Fibroblast of lung (primary cell): ENCODE measurements at regions not wholly inside any gene's neighbourhood (a gene's known extent, or its start where the extent isn't known, plus 50 kb on each side); places are given as distances from the start of the nearest gene placed in this dataset.

Experiments used
- DNase-seq, 2 donors: peaks; one replicate each; pipeline versions ENCODE4 v3.0.0 to v3.0.0-alpha.2; 2010; ENCODE audit warnings: low read depth in 2 of 2
- H2AFZ ChIP-seq: 2 replicates; pipeline ENCODE4 v1.5.1; 2012; ENCODE audit warnings: low read length, control low read depth, inconsistent platforms
- H3K27ac ChIP-seq: 2 replicates; pipeline ENCODE4 v1.5.1; 2011; ENCODE audit warnings: low read length, control low read depth; ENCODE audit not compliant: insufficient read depth
- H3K27me3 ChIP-seq: 2 replicates; pipeline ENCODE4 v1.5.1; 2011; ENCODE audit warnings: mild to moderate bottlenecking, low read length; ENCODE audit not compliant: control insufficient read depth, insufficient read depth
- H3K36me3 ChIP-seq: 2 replicates; pipeline ENCODE4 v1.5.1; 2011; ENCODE audit warnings: low read length; ENCODE audit not compliant: control insufficient read depth, insufficient read depth
- H3K4me1 ChIP-seq: 2 replicates; pipeline ENCODE4 v1.5.1; 2011; ENCODE audit warnings: low read length; ENCODE audit not compliant: control insufficient read depth, insufficient read depth; ENCODE audit errors: extremely low read depth
- H3K4me2 ChIP-seq: 2 replicates; pipeline ENCODE4 v1.5.1; 2011; ENCODE audit warnings: low read length, control low read depth; ENCODE audit not compliant: insufficient read depth; ENCODE audit errors: extremely low read depth
- H3K4me3 ChIP-seq, 4 experiments: fragments of 200-600 bp in 1 of 4; sonication (generic) in 1 of 4; replicated peaks in 1 of 4; 2 replicates each; pipeline ENCODE4 v1.5.1; 2011 to 2016; ENCODE audit warnings: low read length in 4 of 4, low read depth in 3 of 4, mild to moderate bottlenecking in 3 of 4, control low read depth in 2 of 4, inconsistent platforms in 1 of 4, mixed read lengths in 1 of 4; ENCODE audit not compliant: insufficient read depth in 1 of 4; ENCODE audit errors: control extremely low read depth in 1 of 4
- H3K79me2 ChIP-seq: 2 replicates; pipeline ENCODE4 v1.5.1; 2012; ENCODE audit warnings: mild to moderate bottlenecking, low read length, inconsistent platforms; ENCODE audit not compliant: control insufficient read depth, insufficient read depth
- H3K9ac ChIP-seq: 2 replicates; pipeline ENCODE4 v1.5.1; 2011; ENCODE audit warnings: mild to moderate bottlenecking, low read length, control low read depth; ENCODE audit not compliant: insufficient read depth
- H3K9me3 ChIP-seq: 2 replicates; pipeline ENCODE4 v1.5.1; 2012; ENCODE audit warnings: low read depth, low read length; ENCODE audit not compliant: control insufficient read depth, insufficient read depth
- H4K20me1 ChIP-seq: 2 replicates; pipeline ENCODE4 v1.5.1; 2011; ENCODE audit warnings: low read length; ENCODE audit not compliant: control insufficient read depth, insufficient read depth; ENCODE audit errors: extremely low read depth
- EZH2 ChIP-seq: IDR thresholded peaks from 2 replicates; pipeline ENCODE4 v1.5.1; 2012; ENCODE audit warnings: low read length, control low read depth, mild to moderate bottlenecking; ENCODE audit errors: missing control alignments
- TF ChIP-seq, protein P1 (sequence below), 2 donors: IDR thresholded peaks in 1 of 2; conservative IDR thresholded peaks in 1 of 2; 1 replicate in 1 of 2; 2 replicates in 1 of 2; pipeline ENCODE4 v1.5.1; 2011 to 2012; ENCODE audit warnings: low read length in 2 of 2, control low read depth in 1 of 2, inconsistent platforms in 1 of 2, low read depth in 1 of 2, mild to moderate bottlenecking in 1 of 2

DNA sequence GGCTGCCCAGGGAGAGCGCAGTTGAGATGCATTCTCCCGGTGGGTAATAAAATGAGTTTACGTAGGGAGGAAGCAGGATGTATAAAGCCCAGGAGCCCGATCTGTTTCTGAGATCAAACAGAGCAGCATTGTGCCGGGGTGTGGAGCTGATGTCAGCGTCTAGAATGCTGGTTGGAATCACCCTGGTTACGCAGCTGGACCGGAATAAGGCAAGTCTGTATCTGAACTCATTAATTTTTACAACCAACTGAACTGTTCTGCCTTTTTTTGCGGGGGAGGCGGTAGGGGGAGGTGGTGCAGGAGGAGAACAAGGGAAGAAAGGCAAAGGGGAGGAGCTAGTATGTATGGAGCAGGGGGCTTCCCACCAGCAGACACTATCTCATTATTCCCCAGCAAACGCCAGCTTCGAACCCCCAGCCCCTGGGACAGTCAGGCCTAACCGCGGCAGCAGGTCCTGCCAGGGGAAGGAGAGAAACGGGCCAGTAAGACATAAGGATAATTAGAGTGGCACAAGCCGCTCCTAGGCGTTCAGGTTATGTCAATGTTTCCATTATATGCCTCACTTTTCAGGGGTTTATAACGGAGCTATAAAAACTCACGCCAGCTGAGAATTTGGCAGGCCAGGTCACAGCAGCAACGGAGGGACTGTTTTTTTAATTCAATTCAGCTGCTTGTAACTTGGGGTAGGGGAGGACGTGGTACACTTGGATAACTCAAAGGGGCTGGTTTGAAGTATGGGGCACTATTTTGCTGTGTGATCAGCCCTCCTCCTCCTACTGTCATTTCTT lies 175.3 kb upstream of the HES1 start:
- Histone ChIP-seq H3K4me2 (no peak overlapping the region), H3K79me2 (no peaks in the 10 kb centered on the region), H3K36me3 (no peaks in the 10 kb centered on the region), H3K4me1 (no peaks in the 10 kb centered on the region), H3K4me3 (no peak overlapping the region), H3K27me3 (peaks cover 10% of the 10 kb centered on the region), H4K20me1 (no peaks in the 10 kb centered on the region), H3K27ac (no peak overlapping the region), H3K9ac (no peak overlapping the region), H3K9me3 (no peaks in the 10 kb centered on the region), H2AFZ (no peak overlapping the region)
- TF ChIP-seq, protein P1, sequence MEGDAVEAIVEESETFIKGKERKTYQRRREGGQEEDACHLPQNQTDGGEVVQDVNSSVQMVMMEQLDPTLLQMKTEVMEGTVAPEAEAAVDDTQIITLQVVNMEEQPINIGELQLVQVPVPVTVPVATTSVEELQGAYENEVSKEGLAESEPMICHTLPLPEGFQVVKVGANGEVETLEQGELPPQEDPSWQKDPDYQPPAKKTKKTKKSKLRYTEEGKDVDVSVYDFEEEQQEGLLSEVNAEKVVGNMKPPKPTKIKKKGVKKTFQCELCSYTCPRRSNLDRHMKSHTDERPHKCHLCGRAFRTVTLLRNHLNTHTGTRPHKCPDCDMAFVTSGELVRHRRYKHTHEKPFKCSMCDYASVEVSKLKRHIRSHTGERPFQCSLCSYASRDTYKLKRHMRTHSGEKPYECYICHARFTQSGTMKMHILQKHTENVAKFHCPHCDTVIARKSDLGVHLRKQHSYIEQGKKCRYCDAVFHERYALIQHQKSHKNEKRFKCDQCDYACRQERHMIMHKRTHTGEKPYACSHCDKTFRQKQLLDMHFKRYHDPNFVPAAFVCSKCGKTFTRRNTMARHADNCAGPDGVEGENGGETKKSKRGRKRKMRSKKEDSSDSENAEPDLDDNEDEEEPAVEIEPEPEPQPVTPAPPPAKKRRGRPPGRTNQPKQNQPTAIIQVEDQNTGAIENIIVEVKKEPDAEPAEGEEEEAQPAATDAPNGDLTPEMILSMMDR (conservative IDR thresholded peaks at IDR 0.05 in 1 of 2, IDR thresholded peaks at IDR 0.05 in 1 of 2; ENCODE audit: low read depth in 1 of 2, low read length in 2 of 2), result no peak
- TF ChIP-seq EZH2, result no peak
- peak in 1 of 2 donors; percentile 91 for DNase-seq

DNA sequence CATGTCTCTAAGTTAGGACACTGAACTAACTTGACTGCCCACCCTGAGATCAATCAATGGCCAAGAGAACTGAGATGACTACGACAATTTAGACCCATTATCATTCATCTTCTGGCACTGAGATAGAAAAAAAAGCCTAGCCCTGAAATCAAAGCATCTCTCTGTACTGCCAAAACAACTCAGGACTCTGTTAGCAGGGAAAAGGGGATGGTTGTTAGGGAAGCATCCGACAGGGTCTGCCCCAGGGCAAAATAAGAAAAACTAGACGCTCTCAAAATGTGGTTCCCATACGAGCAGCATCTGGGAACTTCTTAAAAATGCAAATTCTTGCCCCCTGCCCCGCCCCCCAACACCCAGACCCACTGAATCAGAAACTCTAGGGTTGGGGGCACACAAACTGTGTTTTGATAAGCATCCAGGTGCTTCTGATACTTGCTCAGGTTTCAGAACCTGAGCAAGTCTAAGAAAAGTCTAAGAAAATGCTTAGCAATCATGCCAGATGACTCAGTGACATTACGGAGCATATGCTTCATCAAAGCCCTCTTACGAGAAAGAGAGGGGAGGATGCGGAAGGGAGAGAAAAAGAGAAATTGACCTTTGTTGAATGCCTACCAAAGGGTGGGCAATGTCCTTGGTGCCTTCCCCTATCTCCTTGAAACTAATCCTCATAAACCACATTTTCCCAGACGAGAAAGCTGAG lies 172.8 kb upstream of the HES1 start:
- Histone ChIP-seq H3K9me3 (no peaks in the 10 kb centered on the region), H4K20me1 (no peaks in the 10 kb centered on the region), H3K4me2 (no peak overlapping the region), H2AFZ (no peak overlapping the region), H3K9ac (no peak overlapping the region), H3K36me3 (no peaks in the 10 kb centered on the region), H3K27me3 (peaks cover 13% of the 10 kb centered on the region), H3K79me2 (no peaks in the 10 kb centered on the region), H3K27ac (no peak overlapping the region), H3K4me3 (no peak overlapping the region), H3K4me1 (no peaks in the 10 kb centered on the region)
- TF ChIP-seq, protein P1 (conservative IDR thresholded peaks at IDR 0.05 in 1 of 2, IDR thresholded peaks at IDR 0.05 in 1 of 2; ENCODE audit: low read depth in 1 of 2, low read length in 2 of 2), result no peak
- TF ChIP-seq EZH2, result no peak
- peak in 1 of 2 donors; percentile 80 for DNase-seq

DNA sequence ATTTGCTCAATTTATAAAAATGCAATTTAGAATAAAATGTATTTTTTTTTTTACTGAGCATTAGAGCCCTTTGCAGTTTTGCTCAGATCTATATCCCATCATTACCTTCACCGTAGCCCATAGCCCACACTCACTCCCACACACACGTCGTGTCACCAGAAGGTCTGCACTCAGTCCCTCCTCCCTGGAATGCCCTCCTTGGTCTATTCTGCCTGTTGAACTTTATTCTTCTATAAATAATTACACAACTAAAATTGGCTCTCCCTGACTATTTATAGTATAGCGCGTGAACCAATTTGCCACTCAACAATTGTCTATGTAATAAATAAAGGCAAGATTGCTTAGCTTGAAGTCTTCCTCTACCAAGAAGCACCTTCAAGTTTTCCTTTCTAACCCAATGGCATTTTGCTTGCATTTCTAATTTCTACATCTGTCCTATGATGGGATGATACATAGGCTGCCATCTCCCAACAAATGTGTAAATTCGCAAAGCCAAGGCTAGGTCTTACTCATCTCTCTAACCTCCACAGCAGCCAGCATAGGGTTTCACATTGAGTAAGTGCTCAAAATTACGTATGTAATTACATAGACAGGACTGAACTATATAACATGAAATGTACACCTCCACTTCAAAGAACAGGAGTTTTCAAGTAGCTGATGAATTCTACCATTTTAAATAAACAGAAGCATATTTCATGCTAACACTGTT lies 172.0 kb upstream of the HES1 start:
- Histone ChIP-seq H3K9me3 (no peaks in the 10 kb centered on the region), H3K27me3 (peaks cover 13% of the 10 kb centered on the region), H3K36me3 (no peaks in the 10 kb centered on the region), H3K4me3 (no peak overlapping the region), H3K79me2 (no peaks in the 10 kb centered on the region), H3K4me1 (no peaks in the 10 kb centered on the region), H3K9ac (no peak overlapping the region), H3K4me2 (no peak overlapping the region), H4K20me1 (no peaks in the 10 kb centered on the region), H2AFZ (no peak overlapping the region), H3K27ac (no peak overlapping the region)
- no peak for TF ChIP-seq EZH2
- TF ChIP-seq, protein P1 (conservative IDR thresholded peaks at IDR 0.05 in 1 of 2, IDR thresholded peaks at IDR 0.05 in 1 of 2; ENCODE audit: low read depth in 1 of 2, low read length in 2 of 2), result no peak
- no peak for DNase-seq
